CD4-positive, alpha-beta T cell (primary cell): ENCODE measurements at regions not wholly inside any gene's neighbourhood (a gene's known extent, or its start where the extent isn't known, plus 50 kb on each side); places are given as distances from the start of the nearest gene placed in this dataset.

ENCODE experiments used
- ATAC-seq: fragments of 200-7000 bp; cut with Tn5 transposase; one replicate; pipeline ENCODE4 v1.10.0; 2022; ENCODE audit warnings: mild to moderate bottlenecking; ENCODE audit not compliant: poor library complexity
- CTCF ChIA-PET: fragments of 350-600 bp; sonication (Branson Sonifier 250); formaldehyde crosslinking; loops from one replicate; lab custom pipeline; 2021; ENCODE audit warnings: antibody characterized with exemption, inconsistent platforms; lab: Charles Lee
- POLR2A ChIA-PET: fragments of 350-600 bp; sonication (Branson Sonifier 250); formaldehyde crosslinking; loops from one replicate; lab custom pipeline; 2021; ENCODE audit warnings: antibody characterized with exemption, inconsistent platforms; lab: Charles Lee
- DNase-seq, 14 experiments: peaks; one replicate each; pipeline ENCODE4 v3.0.0-alpha.2; 2013 to 2020; ENCODE audit warnings: mixed read lengths in 2 of 14
- H3K27ac ChIP-seq, 2 donors: one replicate each; pipeline versions ENCODE4 v1.5.1 to v1.7.0; 2013; ENCODE audit warnings: low read length in 2 of 2, low read depth in 1 of 2, mild to moderate bottlenecking in 1 of 2
- H3K27me3 ChIP-seq, 2 experiments: 1 replicate in 1 of 2; 2 replicates in 1 of 2; pipeline versions ENCODE4 v1.6.1 to v1.7.0; 2013; ENCODE audit warnings: low read length in 2 of 2, control low read depth in 1 of 2, mild to moderate bottlenecking in 1 of 2, moderate library complexity in 1 of 2; ENCODE audit not compliant: insufficient read depth in 2 of 2, control insufficient read depth in 1 of 2
- H3K36me3 ChIP-seq: one replicate; pipeline ENCODE4 v1.6.1; 2013; ENCODE audit warnings: low read length, control low read depth; ENCODE audit not compliant: insufficient read depth
- H3K4me1 ChIP-seq: one replicate; pipeline ENCODE4 v1.6.1; 2013; ENCODE audit warnings: low read length, control low read depth; ENCODE audit not compliant: insufficient read depth
- H3K4me3 ChIP-seq: one replicate; pipeline ENCODE4 v1.5.1; 2013; ENCODE audit warnings: mild to moderate bottlenecking, low read length, moderate library complexity
- H3K9me3 ChIP-seq, 2 experiments: 1 replicate in 1 of 2; 2 replicates in 1 of 2; pipeline versions ENCODE4 v1.6.1 to v1.7.0; 2013; ENCODE audit warnings: low read length in 2 of 2, mild to moderate bottlenecking in 2 of 2, control low read depth in 1 of 2, moderate library complexity in 1 of 2; ENCODE audit not compliant: control insufficient read depth in 1 of 2, insufficient read depth in 1 of 2
- H3K27ac Mint-ChIP-seq: one replicate; pipeline ENCODE4 v1.8.0; 2020; ENCODE audit warnings: mixed read lengths
- H3K27me3 Mint-ChIP-seq: one replicate; pipeline ENCODE4 v1.8.0; 2021; ENCODE audit warnings: mixed read lengths
- H3K36me3 Mint-ChIP-seq: one replicate; pipeline ENCODE4 v1.8.0; 2021; ENCODE audit warnings: low read depth, mixed read lengths
- H3K4me1 Mint-ChIP-seq: one replicate; pipeline ENCODE4 v1.8.0; 2021; ENCODE audit warnings: low read depth, mixed read lengths
- H3K4me3 Mint-ChIP-seq: one replicate; pipeline ENCODE4 v1.8.0; 2020; ENCODE audit warnings: mild to moderate bottlenecking, mixed read lengths
- H3K9me3 Mint-ChIP-seq: one replicate; pipeline ENCODE4 v1.8.0; 2020; ENCODE audit warnings: mixed read lengths
- intact Hi-C, 2 experiments: fragments of 100-400 bp; cut with DNase I in 1 of 2; cut with micrococcal nuclease in 1 of 2; formaldehyde crosslinking; loops; one replicate each; pipeline versions ENCODE4 v1.15.1 to v1.9.0; 2023 to 2025; cut with DNase I, micrococcal nuclease
- TF ChIP-seq, protein P1 (sequence below): fragments of 200-600 bp; IDR thresholded peaks from one replicate; pipeline ENCODE4 v1.8.0; 2022; ENCODE audit warnings: antibody characterized with exemption, mild to moderate bottlenecking

DNA sequence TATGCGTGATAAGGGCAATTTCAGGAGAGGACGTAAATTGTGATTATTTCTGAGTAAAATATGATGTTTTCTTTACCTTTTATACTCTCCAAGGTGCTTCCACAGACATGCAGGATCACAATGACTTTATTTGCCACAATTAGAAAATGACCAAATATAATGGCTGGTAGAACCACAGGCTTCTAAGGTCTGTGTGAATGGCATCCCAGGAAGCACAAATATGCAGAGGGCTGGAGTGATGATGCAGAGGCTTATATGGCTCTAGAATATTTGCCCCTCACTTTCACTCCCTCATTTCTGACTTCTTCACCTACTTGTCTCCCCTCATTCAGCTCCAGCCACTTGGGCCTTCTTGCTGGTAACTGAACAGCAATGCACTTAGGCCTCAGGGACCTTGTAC, 502.1 kb upstream of the MAP3K7 start:
- H3K27ac Mint-ChIP-seq: no peak overlapping the region
- intact Hi-C loops: no loop called here
- H3K36me3 Mint-ChIP-seq: no peaks in the 10 kb centered on the region
- H3K27me3 ChIP-seq: no peaks in the 10 kb centered on the region
- peaks cover 5% of the 10 kb centered on the region for H3K27me3 Mint-ChIP-seq
- H3K4me1 Mint-ChIP-seq: no peaks in the 10 kb centered on the region
- no peaks in the 10 kb centered on the region for H3K9me3 Mint-ChIP-seq
- DNase-seq (no peak), ATAC-seq (no peak)
- no peaks in the 10 kb centered on the region for H3K4me1 ChIP-seq
- no peaks in the 10 kb centered on the region for H3K9me3 ChIP-seq
- ChIA-PET CTCF (no interaction called here), POLR2A (no interaction called here)
- H3K4me3 Mint-ChIP-seq: no peak overlapping the region
- TF ChIP-seq, protein P1, sequence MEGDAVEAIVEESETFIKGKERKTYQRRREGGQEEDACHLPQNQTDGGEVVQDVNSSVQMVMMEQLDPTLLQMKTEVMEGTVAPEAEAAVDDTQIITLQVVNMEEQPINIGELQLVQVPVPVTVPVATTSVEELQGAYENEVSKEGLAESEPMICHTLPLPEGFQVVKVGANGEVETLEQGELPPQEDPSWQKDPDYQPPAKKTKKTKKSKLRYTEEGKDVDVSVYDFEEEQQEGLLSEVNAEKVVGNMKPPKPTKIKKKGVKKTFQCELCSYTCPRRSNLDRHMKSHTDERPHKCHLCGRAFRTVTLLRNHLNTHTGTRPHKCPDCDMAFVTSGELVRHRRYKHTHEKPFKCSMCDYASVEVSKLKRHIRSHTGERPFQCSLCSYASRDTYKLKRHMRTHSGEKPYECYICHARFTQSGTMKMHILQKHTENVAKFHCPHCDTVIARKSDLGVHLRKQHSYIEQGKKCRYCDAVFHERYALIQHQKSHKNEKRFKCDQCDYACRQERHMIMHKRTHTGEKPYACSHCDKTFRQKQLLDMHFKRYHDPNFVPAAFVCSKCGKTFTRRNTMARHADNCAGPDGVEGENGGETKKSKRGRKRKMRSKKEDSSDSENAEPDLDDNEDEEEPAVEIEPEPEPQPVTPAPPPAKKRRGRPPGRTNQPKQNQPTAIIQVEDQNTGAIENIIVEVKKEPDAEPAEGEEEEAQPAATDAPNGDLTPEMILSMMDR: no peak
- H3K4me3 ChIP-seq: no peak overlapping the region
- H3K27ac ChIP-seq: no peak overlapping the region
- no peaks in the 10 kb centered on the region for H3K36me3 ChIP-seq

DNA sequence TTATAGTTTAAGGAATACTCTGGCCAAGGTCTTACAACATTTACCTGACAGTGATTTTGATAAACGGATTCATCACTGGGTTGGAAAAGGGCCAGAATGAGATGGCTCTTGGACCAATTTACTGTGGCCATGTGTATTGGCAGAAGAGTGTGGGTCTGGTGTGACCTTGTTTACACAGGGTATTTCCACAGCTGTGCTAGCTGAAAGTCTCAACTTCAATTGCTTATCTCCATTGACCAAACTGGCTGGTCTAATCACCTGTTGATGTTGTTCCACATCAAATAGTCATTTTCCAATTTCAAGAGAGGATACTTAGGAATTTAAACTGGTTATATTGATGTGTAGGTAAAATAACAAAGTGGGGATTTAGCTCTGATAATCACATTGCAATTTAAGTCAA, 501.6 kb upstream of the MAP3K7 start:
- Mint-ChIP-seq H3K9me3 (no peaks in the 10 kb centered on the region), H3K27me3 (peaks cover 5% of the 10 kb centered on the region), H3K36me3 (no peaks in the 10 kb centered on the region), H3K4me1 (no peaks in the 10 kb centered on the region), H3K27ac (no peak overlapping the region), H3K4me3 (no peak overlapping the region)
- intact Hi-C loops: no loop called here
- POLR2A ChIA-PET: no interaction called here
- Histone ChIP-seq H3K36me3 (no peaks in the 10 kb centered on the region), H3K27ac (no peak overlapping the region), H3K9me3 (no peaks in the 10 kb centered on the region), H3K4me3 (no peak overlapping the region), H3K27me3 (no peaks in the 10 kb centered on the region), H3K4me1 (no peaks in the 10 kb centered on the region)
- CTCF ChIA-PET: no interaction called here
- DNase-seq (no peak), ATAC-seq (no peak)
- TF ChIP-seq, protein P1: no peak

DNA sequence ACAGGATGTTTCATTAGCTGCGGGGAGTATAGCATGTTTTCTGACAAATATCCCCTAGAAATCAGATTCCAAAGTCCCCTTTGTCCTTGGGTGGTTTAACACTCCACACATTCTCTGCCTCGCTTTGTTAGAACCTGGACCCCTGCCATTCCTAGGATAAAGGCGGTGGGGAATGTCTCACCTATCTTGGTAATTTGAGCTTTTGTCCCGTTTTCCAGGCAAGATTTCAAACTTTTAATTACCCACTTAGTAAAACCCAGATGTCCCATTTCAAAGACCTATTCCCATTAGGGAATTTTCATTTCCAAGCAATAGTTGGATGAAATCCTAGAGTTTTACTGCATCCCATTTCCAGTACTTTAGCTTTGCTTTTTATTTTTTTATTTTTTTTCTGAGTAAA, 501.0 kb upstream of the MAP3K7 start:
- TF ChIP-seq, protein P1: no peak
- Histone ChIP-seq H3K36me3 (no peaks in the 10 kb centered on the region), H3K4me1 (no peaks in the 10 kb centered on the region), H3K27me3 (no peaks in the 10 kb centered on the region), H3K4me3 (no peak overlapping the region), H3K9me3 (no peaks in the 10 kb centered on the region), H3K27ac (no peak overlapping the region)
- Mint-ChIP-seq H3K36me3 (no peaks in the 10 kb centered on the region), H3K4me3 (no peak overlapping the region), H3K27me3 (peaks cover 5% of the 10 kb centered on the region), H3K9me3 (no peaks in the 10 kb centered on the region), H3K4me1 (no peaks in the 10 kb centered on the region), H3K27ac (no peak overlapping the region)
- intact Hi-C loops: no loop called here
- CTCF ChIA-PET: no interaction called here
- ATAC-seq (no peak), DNase-seq (no peak)
- POLR2A ChIA-PET: no interaction called here
